A549 (cell line): ENCODE measurements at regions not wholly inside any gene's neighbourhood (a gene's known extent, or its start where the extent isn't known, plus 50 kb on each side); places are given as distances from the start of the nearest gene placed in this dataset.

ENCODE experiments used
- ATAC-seq, 2 experiments: fragments of 200-7000 bp in 1 of 2; fragments of >200 bp in 1 of 2; cut with Nextera tagmentation in 1 of 2; cut with Tn5 transposase in 1 of 2; 3 replicates each; pipeline versions ENCODE4 v1.8.0 to v1.9.1; 2018 to 2020; ENCODE audit warnings: mild to moderate bottlenecking in 1 of 2, moderate library complexity in 1 of 2
- CTCF ChIA-PET: fragments of 300-600 bp; sonication (Branson Sonifier 250); formaldehyde crosslinking; extraction: SDS; loops from one replicate; lab custom pipeline; 2021; ENCODE audit warnings: antibody characterized with exemption, inconsistent platforms; lab: Yijun Ruan, JAX
- POLR2A ChIA-PET: fragments of 350-600 bp; formaldehyde crosslinking; extraction: SDS; loops from one replicate; lab custom pipeline; 2021; ENCODE audit warnings: antibody characterized with exemption, inconsistent platforms; lab: Yijun Ruan, JAX
- DNase-seq, 2 experiments: peaks; one replicate each; pipeline versions ENCODE4 v3.0.0 to v3.0.0-alpha.2; 2011 to 2016; ENCODE audit warnings: low read depth in 1 of 2, low spot score in 1 of 2
- FAIRE-seq: peaks from 2 replicates; lab custom pipeline; 2011; peaks lifted over from hg19 to GRCh38; lab: Jason Lieb, UNC
- H3K27ac ChIP-seq, 2 experiments: fragments of >200 bp; sonication (Bioruptor Twin); formaldehyde crosslinking; 3 replicates each; pipeline ENCODE4 v1.5.1; 2016 to 2017
- H3K4me1 ChIP-seq: fragments of >200 bp; sonication (Bioruptor Twin); formaldehyde crosslinking; 3 replicates; pipeline ENCODE4 v1.6.1; 2016
- H3K4me2 ChIP-seq: fragments of >200 bp; sonication (Bioruptor Twin); formaldehyde crosslinking; 3 replicates; pipeline ENCODE4 v1.6.1; 2016
- H3K4me3 ChIP-seq: fragments of >200 bp; sonication (Bioruptor Twin); formaldehyde crosslinking; 3 replicates; pipeline ENCODE4 v1.5.1; 2016
- H3K9me3 ChIP-seq: fragments of >200 bp; sonication (Bioruptor Twin); formaldehyde crosslinking; 3 replicates; pipeline ENCODE4 v1.6.1; 2016
- ATOH8 ChIP-seq: fragments of 250-450 bp; sonication (Bioruptor Pico); IDR thresholded peaks from 2 replicates; pipeline ENCODE4 v1.5.0; 2020; ENCODE audit warnings: low read depth, mild to moderate bottlenecking, moderate library complexity
- BCL3 ChIP-seq: fragments of >200 bp; sonication (Bioruptor Twin); formaldehyde crosslinking; IDR thresholded peaks from 3 replicates; pipeline ENCODE4 v1.6.1; 2016
- BHLHE40 ChIP-seq: IDR thresholded peaks from 2 replicates; pipeline ENCODE4 v1.6.1; 2012; ENCODE audit warnings: low read depth, low read length, inconsistent platforms
- FOSB ChIP-seq: fragments of 250-450 bp; sonication (Bioruptor Pico); IDR thresholded peaks from 2 replicates; pipeline ENCODE4 v1.5.0; 2020; ENCODE audit warnings: mild to moderate bottlenecking, moderate library complexity
- FOSL2 ChIP-seq, 2 experiments: fragments of 450-650 bp in 1 of 2; fragments of >200 bp in 1 of 2; sonication (Bioruptor Twin) in 1 of 2; formaldehyde crosslinking; IDR thresholded peaks; 2 replicates each; pipeline versions ENCODE4 v1.5.0 to v1.6.1; 2016 to 2020; ENCODE audit warnings: mild to moderate bottlenecking in 1 of 2, moderate library complexity in 1 of 2
- HES2 ChIP-seq: fragments of >200 bp; sonication (Bioruptor Twin); formaldehyde crosslinking; IDR thresholded peaks from 2 replicates; pipeline ENCODE4 v1.6.1; 2016
- HEYL ChIP-seq: fragments of 250-450 bp; sonication (Bioruptor Pico); IDR thresholded peaks from 2 replicates; pipeline ENCODE4 v1.8.0; 2021; ENCODE audit warnings: mild to moderate bottlenecking, moderate library complexity
- HOXA7 ChIP-seq: fragments of 250-450 bp; sonication (Bioruptor Pico); IDR thresholded peaks from 2 replicates; pipeline ENCODE4 v1.5.0; 2020; ENCODE audit warnings: mild to moderate bottlenecking, moderate library complexity
- JUNB ChIP-seq: fragments of >200 bp; sonication (Bioruptor Twin); formaldehyde crosslinking; IDR thresholded peaks from 2 replicates; pipeline ENCODE4 v1.6.1; 2016
- KDM1A ChIP-seq: fragments of 200-600 bp; sonication (generic); IDR thresholded peaks from 2 replicates; pipeline ENCODE4 v1.6.1; 2016; ENCODE audit warnings: low read depth, mild to moderate bottlenecking
- KDM5A ChIP-seq: fragments of 200-600 bp; sonication (generic); IDR thresholded peaks from 2 replicates; pipeline ENCODE4 v1.6.1; 2016; ENCODE audit warnings: antibody characterized with exemption, mild to moderate bottlenecking
- MAFK ChIP-seq: fragments of 450-650 bp; IDR thresholded peaks from 2 replicates; pipeline ENCODE4 v1.6.1; 2014; ENCODE audit not compliant: partially characterized antibody
- MAZ ChIP-seq: fragments of 150-350 bp; IDR thresholded peaks from 2 replicates; pipeline ENCODE4 v1.6.1; 2014; ENCODE audit warnings: antibody characterized with exemption, low read depth, low read length, borderline replicate concordance
- NFE2L2 ChIP-seq: fragments of 150-350 bp; conservative IDR thresholded peaks from 2 replicates; pipeline ENCODE4 v1.6.1; 2014; ENCODE audit warnings: low read length
- NPAS2 ChIP-seq: fragments of 250-450 bp; sonication (Bioruptor Pico); IDR thresholded peaks from 2 replicates; pipeline ENCODE4 v1.8.0; 2022; ENCODE audit warnings: mild to moderate bottlenecking, moderate library complexity, borderline replicate concordance
- PHF8 ChIP-seq: fragments of 200-600 bp; sonication (generic); IDR thresholded peaks from 2 replicates; pipeline ENCODE4 v1.6.1; 2016; ENCODE audit warnings: low read depth, mild to moderate bottlenecking, antibody characterized with exemption, moderate library complexity, borderline replicate concordance
- POLR2A ChIP-seq: IDR thresholded peaks from 2 replicates; pipeline ENCODE4 v1.6.1; 2012; ENCODE audit warnings: mild to moderate bottlenecking, low read length
- RAD21 ChIP-seq, 2 experiments: fragments of >200 bp in 1 of 2; sonication (Bioruptor Twin) in 1 of 2; formaldehyde crosslinking in 1 of 2; IDR thresholded peaks in 1 of 2; conservative IDR thresholded peaks in 1 of 2; 2 replicates in 1 of 2; 3 replicates in 1 of 2; pipeline ENCODE4 v1.6.1; 2012 to 2018; ENCODE audit warnings: inconsistent platforms in 1 of 2
- RARB ChIP-seq: fragments of 250-450 bp; sonication (Bioruptor Pico); IDR thresholded peaks from 2 replicates; pipeline ENCODE4 v1.8.0; 2021; ENCODE audit warnings: mild to moderate bottlenecking, moderate library complexity
- RCOR1 ChIP-seq: fragments of 150-350 bp; IDR thresholded peaks from 2 replicates; pipeline ENCODE4 v1.6.1; 2014; ENCODE audit warnings: antibody characterized with exemption, low read length, low read depth
- RFX5 ChIP-seq: fragments of 450-650 bp; IDR thresholded peaks from 2 replicates; pipeline ENCODE4 v1.7.1; 2014; ENCODE audit warnings: antibody characterized with exemption, mild to moderate bottlenecking, moderate library complexity
- RNF2 ChIP-seq: fragments of 200-600 bp; sonication (generic); IDR thresholded peaks from 2 replicates; pipeline ENCODE4 v1.6.1; 2016; ENCODE audit warnings: low read depth, mild to moderate bottlenecking, antibody characterized with exemption, moderate library complexity, borderline replicate concordance
- SREBF2 ChIP-seq: fragments of 450-650 bp; IDR thresholded peaks from 2 replicates; pipeline ENCODE4 v1.6.1; 2014; ENCODE audit warnings: mild to moderate bottlenecking, moderate library complexity
- TFCP2L1 ChIP-seq: fragments of 250-450 bp; sonication (Bioruptor Pico); IDR thresholded peaks from 2 replicates; pipeline ENCODE4 v1.5.0; 2021; ENCODE audit warnings: mild to moderate bottlenecking
- TP53 ChIP-seq: fragments of 250-450 bp; sonication (Bioruptor Pico); IDR thresholded peaks from 2 replicates; pipeline ENCODE4 v1.5.0; 2021; ENCODE audit warnings: mild to moderate bottlenecking, moderate library complexity
- ZC3H11A ChIP-seq: fragments of 450-650 bp; IDR thresholded peaks from 2 replicates; pipeline ENCODE4 v1.6.1; 2014; ENCODE audit warnings: antibody characterized with exemption, mild to moderate bottlenecking
- ZFP36 ChIP-seq: fragments of 450-650 bp; IDR thresholded peaks from 2 replicates; pipeline ENCODE4 v1.6.1; 2014; ENCODE audit warnings: borderline replicate concordance; ENCODE audit not compliant: partially characterized antibody
- ZNF302 ChIP-seq: fragments of 250-450 bp; sonication (Bioruptor Pico); IDR thresholded peaks from 2 replicates; pipeline ENCODE4 v1.9.0; 2021; ENCODE audit warnings: inconsistent platforms, mild to moderate bottlenecking, moderate library complexity
- ZSCAN20 ChIP-seq: fragments of 250-450 bp; sonication (Bioruptor Pico); IDR thresholded peaks from 2 replicates; pipeline ENCODE4 v1.8.0; 2022; ENCODE audit warnings: mild to moderate bottlenecking, moderate library complexity
- WGBS: methylation state at CpG from one replicate; pipeline ENCODE4 v1.1.6; 2017; ENCODE audit errors: missing lambda C conversion rate; 5-methylcytosine and 5-hydroxymethylcytosine counted together
- TF ChIP-seq, protein P1 (sequence below): fragments of >200 bp; sonication (Bioruptor Twin); formaldehyde crosslinking; IDR thresholded peaks from 3 replicates; pipeline ENCODE4 v1.5.1; 2016
- TF ChIP-seq, protein P2 (sequence below): IDR thresholded peaks from 2 replicates; pipeline ENCODE4 v1.6.1; 2012; ENCODE audit warnings: low read depth, borderline replicate concordance

DNA sequence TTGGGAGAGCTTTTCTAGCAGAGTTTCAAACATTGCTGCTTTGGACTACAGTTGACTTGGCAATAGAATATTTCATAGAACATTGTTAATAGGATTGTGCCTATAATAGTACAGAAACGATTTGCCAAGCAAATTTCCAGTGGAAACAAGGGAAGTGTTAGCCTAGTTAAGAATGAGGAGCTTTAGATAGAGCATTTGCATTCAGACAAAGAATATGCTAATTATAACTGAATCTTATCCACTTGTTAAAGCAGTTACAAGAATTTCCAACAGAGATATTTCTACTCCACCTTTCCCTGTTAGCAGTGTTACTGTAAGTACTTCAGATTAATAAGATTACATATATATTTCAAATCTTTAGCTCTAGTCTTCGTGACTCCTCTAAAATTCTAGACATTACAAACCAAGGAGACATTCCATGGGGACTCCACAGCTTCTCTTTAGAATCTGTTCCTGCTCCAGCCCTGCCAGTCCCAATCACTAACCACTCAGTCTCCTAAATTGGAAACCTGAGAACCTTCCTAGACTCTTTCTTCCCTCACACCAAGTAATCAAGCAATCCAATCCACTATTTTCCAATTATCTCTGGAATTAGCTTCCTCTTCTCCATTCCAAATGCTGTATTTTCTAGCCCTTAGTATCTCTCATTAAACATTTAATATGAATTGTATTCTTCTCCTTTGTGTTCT is 141.8 kb upstream of the PBX1 start:
- POLR2A ChIA-PET, result no interaction called here
- no peak for ATAC-seq
- DNase-seq, result no peak
- H3K4me2 ChIP-seq, result no peak overlapping the region
- no peaks in the 10 kb centered on the region for H3K9me3 ChIP-seq
- FAIRE-seq, result no peak
- H3K27ac ChIP-seq, result no peak overlapping the region
- CTCF ChIA-PET, result interaction anchor here (1.0 to 1.1 kb wide), 2 partner anchors 46 to 371 kb away, joined by 3 to 7 read pairs; no protein-coding TSS in a partner anchor
- no peaks in the 10 kb centered on the region for H3K4me1 ChIP-seq
- 10% methylated on average over 2 of the region's 2 CpGs for whole genome bisulfite sequencing
- no peak overlapping the region for H3K4me3 ChIP-seq
- TF ChIP-seq KDM5A (no peak), PHF8 (no peak), BHLHE40 (no peak), HES2 (no peak), ATOH8 (CRISPR knock-in tag) (no peak), ZNF302 (CRISPR knock-in tag) (no peak)
- TF ChIP-seq, all 56 proteins: peak for 0

DNA sequence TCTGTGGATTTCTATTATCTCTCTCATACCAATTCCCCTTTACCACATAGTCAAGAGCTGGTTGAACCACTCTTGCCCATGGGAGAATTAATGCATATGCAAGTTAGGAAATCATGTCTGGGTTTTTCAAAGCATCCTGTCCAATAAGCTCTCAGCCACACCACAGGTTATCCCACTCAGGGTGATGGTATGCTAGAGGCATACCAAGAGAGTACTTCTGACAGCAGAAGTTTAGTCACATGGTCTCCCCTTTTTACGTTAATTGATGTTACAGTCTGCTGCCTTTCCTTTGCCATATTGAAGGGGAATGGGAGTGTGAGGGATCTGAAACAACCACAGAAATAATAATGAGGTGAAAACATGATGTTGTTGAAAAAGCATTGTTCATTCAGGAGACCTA is 135.8 kb upstream of the PBX1 start:
- H3K4me2 ChIP-seq, result no peak overlapping the region
- no peak overlapping the region for H3K4me3 ChIP-seq
- FAIRE-seq (no peak), DNase-seq (no peak), ATAC-seq (no peak)
- POLR2A ChIA-PET, result no interaction called here
- 35% methylated on average over 1 of the region's 1 CpG for WGBS
- no peaks in the 10 kb centered on the region for H3K4me1 ChIP-seq
- CTCF ChIA-PET, result no interaction called here
- H3K9me3 ChIP-seq, result no peaks in the 10 kb centered on the region
- TF ChIP-seq RAD21 (conservative IDR thresholded peaks at IDR 0.05 in 1 of 2, IDR thresholded peaks at IDR 0.05 in 1 of 2), result no peak
- TF ChIP-seq, protein P1, sequence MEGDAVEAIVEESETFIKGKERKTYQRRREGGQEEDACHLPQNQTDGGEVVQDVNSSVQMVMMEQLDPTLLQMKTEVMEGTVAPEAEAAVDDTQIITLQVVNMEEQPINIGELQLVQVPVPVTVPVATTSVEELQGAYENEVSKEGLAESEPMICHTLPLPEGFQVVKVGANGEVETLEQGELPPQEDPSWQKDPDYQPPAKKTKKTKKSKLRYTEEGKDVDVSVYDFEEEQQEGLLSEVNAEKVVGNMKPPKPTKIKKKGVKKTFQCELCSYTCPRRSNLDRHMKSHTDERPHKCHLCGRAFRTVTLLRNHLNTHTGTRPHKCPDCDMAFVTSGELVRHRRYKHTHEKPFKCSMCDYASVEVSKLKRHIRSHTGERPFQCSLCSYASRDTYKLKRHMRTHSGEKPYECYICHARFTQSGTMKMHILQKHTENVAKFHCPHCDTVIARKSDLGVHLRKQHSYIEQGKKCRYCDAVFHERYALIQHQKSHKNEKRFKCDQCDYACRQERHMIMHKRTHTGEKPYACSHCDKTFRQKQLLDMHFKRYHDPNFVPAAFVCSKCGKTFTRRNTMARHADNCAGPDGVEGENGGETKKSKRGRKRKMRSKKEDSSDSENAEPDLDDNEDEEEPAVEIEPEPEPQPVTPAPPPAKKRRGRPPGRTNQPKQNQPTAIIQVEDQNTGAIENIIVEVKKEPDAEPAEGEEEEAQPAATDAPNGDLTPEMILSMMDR, result no peak
- TF ChIP-seq ZSCAN20 (CRISPR knock-in tag), result no peak
- TF ChIP-seq SREBF2, result no peak
- no peak for TF ChIP-seq MAZ
- TF ChIP-seq HEYL (CRISPR knock-in tag), result no peak
- TF ChIP-seq TFCP2L1, result no peak
- no peak for TF ChIP-seq TP53 (CRISPR knock-in tag)
- no peak for TF ChIP-seq NPAS2 (CRISPR knock-in tag)
- no peak for TF ChIP-seq FOSB (CRISPR knock-in tag)
- TF ChIP-seq NFE2L2, result no peak
- no peak for TF ChIP-seq JUNB
- no peak for TF ChIP-seq RNF2
- no peak overlapping the region for H3K27ac ChIP-seq

GRCh38 chr1:164433141-164433817 is 125.7 kb upstream of the PBX1 start:
- DNase-seq, result no peak
- no peak for FAIRE-seq
- Histone ChIP-seq H3K9me3 (no peaks in the 10 kb centered on the region), H3K4me2 (no peak overlapping the region), H3K4me1 (no peaks in the 10 kb centered on the region), H3K4me3 (no peak overlapping the region), H3K27ac (no peak overlapping the region)
- 41% methylated on average over 3 of the region's 3 CpGs for WGBS
- ChIA-PET POLR2A (no interaction called here), CTCF (interaction anchor here (1.2 to 2.4 kb wide), 2 partner anchors 13 to 53 kb away, joined by 3 to 6 read pairs; no protein-coding TSS in a partner anchor)
- ATAC-seq, result no peak
- TF ChIP-seq POLR2A (no peak), NFE2L2 (no peak), ZFP36 (no peak), BCL3 (no peak), ZC3H11A (no peak), KDM1A (no peak), RARB (no peak), HOXA7 (no peak), FOSL2 (IDR thresholded peaks at IDR 0.05) (no peak), FOSL2 (CRISPR knock-in tag; IDR thresholded peaks at IDR 0.05) (no peak), RCOR1 (no peak), MAFK (no peak), RFX5 (no peak), RAD21 (conservative IDR thresholded peaks at IDR 0.05 in 1 of 2, IDR thresholded peaks at IDR 0.05 in 1 of 2) (no peak)
- TF ChIP-seq, protein P2, sequence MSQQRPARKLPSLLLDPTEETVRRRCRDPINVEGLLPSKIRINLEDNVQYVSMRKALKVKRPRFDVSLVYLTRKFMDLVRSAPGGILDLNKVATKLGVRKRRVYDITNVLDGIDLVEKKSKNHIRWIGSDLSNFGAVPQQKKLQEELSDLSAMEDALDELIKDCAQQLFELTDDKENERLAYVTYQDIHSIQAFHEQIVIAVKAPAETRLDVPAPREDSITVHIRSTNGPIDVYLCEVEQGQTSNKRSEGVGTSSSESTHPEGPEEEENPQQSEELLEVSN, result no peak
